ENCODE measurements at regions not wholly inside any gene's neighbourhood (a gene's known extent, or its start where the extent isn't known, plus 50 kb on each side); places are given as distances from the start of the nearest gene placed in this dataset.
"Not testable (repeated sequence)": the region's sequence is repeated elsewhere in the genome, so short reads cannot be mapped to it uniquely, and the experiment has no call there.

DNA sequence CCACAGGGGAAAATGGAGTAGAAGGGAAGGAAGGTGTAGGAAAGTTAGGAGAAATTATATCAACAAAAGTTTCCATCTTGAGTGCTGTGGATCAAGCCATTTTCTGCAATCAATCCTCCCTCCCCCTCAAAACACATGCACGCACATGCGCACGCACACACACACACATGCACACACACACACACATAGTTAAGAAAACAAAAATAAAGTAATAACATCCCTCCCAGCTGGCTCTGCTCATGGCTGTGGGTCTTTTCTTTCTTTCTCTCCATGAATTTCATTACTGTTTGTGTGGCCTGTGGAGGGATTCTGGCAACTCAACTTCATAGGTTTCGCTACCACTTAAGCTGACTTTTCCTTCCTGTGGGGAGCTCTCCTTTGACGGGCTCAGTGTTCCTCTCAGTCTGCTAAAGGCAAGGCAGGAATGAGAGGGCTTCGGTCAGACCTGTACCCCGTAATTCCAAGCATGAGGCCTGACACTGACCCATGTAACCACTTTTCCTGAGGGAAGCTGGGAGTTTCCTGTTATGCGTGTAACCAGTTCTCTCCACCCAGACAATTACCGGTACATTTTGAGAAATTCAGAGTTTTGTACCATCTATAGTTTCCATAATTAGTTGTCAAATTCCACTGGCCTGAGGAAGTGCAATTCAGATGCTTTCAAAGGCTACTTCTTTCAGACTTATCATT lies 79.8 kb downstream of the ZNF92 start:
- no peak for DNase-seq (ENCODE audit: low read depth in 3 of 3)

DNA sequence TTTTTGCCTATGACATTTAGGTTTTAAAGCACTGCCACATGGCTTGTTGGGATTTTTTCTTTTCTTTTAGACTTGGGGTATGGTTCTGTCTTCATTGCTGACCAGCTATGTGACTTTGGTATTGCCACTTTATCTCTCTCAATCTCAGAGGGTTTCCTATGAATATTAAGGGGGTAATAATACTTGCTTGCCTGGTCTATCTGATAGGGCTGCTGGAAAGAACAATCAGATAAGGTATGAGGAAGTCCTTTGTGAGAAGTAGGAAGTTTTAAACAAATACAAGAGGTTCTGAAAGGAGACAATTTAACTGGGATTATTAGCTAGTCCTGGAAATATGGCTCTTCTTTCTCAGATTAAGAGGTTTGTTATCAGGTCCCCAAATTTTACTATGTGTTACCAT lies 80.8 kb downstream of the ZNF92 start:
- no peak for DNase-seq (ENCODE audit: low read depth in 3 of 3)

DNA sequence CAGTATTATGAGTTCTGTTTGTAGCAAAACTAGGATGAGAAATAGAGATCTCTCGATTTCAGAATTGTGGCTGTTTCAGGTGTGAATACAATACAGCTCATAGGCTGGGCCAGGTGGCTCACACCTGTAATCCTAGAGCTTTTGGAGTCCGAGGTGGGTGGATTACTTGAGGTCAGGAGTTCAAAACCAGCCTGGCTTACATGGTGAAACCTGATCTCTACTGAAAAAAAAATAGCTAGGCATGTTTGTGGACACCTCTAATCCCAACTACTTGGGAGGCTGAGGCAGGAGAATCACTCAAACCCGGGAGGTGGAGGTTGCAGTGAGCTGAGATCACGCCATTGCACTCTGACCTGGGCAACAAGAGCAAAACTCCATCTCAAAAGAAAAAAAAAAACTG lies 81.4 kb downstream of the ZNF92 start:
- not testable (repeated sequence) for DNase-seq (ENCODE audit: low read depth in 3 of 3)

DNA sequence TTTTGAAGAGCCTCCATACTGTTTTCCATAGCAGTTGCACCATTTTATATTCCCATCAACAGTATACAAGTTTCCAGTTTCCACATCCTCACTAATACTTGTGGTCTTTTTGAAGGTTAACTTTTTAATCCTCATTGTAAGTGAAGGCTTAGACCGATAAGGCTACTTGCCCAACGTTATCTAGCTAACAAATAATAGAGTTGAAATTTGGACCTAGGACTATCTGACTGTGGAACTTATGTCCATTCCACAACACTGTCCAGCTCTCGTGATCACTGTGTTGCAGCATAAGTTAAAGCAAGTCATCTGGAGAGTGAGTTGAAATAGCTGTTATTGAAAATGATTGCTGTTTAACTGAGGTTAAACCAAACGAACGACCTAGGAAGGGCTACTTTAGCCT lies 84.0 kb downstream of the ZNF92 start:
- DNase-seq (ENCODE audit: low read depth in 3 of 3) = no peak

DNA sequence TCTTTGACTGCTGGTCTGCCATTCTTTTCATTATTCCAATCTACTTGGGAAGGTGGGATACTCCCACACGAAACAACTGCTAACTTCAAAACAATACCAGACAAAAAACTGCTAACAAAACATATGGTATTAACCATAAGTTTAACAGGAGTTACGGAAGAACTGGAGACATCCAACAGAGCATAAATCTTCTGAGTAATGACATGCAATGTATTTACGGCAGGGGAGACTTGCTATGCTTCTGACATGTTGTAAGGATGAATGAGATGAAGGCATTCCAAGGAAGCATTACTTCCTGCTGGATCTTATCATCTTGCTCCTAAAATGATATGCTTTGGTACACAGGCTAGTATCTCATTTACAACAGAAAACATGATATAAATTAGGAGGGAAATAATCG lies 85.8 kb downstream of the ZNF92 start:
- DNase-seq (ENCODE audit: low read depth in 3 of 3) = no peak

DNA sequence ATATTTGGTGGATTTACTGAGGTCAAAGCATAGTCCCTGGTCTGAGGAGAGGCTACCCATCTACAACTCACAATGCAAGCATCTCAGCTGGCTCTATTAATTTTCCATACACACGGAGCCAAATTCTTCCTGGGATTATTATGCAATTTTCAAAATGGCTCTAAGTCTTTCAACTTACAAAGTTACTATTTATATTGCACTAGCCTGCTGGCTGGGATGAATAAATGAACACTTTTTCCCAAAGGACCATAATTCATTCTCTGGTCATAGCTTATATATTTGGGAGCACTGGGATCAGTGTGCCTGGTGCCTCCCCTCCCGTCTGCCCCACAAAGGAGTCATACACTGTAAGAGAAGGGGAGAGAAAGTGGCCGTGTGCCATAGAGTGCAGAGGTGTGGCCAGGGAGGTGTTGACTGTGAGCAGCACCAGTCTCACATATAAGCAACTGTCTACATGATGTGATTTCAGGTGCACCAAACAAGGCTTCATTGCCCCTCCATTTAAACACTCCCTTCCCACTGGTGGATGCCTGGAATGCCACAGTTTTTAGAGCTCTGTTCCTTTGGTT lies 88.6 kb downstream of the ZNF92 start:
- no peak for DNase-seq (ENCODE audit: low read depth in 3 of 3)

DNA sequence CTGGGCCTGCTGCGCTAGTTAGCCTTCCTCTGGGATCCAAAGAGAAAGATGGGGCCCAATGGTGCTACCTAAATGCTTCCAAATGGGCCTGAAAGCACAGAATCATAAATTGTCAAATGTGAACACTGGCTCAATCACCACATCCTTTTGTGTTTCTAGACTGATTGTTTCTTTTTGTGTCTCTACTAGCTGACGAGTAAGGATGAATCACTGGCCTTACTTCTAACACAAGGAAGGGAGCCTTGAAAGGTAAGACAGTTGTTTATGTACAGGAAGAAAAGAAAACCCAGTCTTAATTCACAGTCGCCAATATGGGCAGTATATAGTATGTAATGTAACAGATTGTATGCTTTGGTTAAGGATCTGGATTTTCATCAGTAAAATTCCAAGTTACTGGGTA lies 89.5 kb downstream of the ZNF92 start:
- no peak for DNase-seq (ENCODE audit: low read depth in 3 of 3)

DNA sequence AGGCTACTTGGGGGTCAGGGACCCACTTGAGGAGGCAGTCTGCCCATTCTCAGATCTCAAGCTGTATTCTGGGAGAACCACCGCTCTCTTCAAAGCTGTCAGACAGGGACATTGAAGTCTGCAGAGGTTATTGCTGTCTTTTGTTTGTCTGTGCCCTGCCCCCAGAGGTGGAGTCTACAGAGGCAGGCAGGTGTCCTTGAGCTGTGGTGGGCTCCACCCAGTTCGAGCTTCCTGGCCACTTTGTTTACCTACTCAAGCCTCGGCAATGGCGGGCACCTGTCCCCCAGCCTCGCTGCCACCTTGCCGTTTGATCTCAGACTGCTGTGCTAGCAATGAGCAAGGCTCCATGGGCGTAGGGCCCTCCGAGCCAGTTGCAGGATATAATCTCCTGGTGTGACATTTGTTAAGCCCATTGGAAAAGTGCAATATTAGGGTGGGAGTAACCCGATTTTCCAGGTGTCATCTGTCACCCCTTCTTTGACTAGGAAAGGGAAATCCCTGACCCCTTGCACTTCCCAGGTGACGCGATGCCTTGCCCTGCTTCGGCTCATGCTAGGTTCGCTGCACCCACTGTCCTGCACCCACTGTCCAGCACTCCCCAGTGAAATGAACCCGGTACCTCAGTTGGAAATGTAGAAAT lies 96.4 kb downstream of the ZNF92 start:
- not testable (repeated sequence) for DNase-seq (ENCODE audit: low read depth in 3 of 3)

DNA sequence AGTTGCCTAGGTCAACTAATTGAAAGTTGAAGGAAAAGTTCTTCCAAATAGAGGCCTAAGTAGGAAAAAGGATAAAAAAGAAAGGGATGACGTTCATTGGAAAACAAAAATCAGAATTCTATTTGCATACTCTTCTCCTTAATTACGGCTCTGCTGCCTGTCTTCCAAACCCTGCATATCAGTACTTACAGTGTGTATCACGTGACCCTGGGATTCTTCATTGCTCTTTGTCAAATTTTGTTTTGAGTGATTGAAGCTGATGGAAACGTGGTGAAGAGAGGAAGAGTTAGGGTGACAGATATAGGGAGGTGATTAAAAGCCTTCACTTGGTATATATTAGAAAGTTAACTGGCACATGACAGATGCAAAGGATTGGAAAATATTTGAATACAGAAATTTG lies 97.9 kb downstream of the ZNF92 start:
- DNase-seq (ENCODE audit: low read depth in 3 of 3) = no peak

DNA sequence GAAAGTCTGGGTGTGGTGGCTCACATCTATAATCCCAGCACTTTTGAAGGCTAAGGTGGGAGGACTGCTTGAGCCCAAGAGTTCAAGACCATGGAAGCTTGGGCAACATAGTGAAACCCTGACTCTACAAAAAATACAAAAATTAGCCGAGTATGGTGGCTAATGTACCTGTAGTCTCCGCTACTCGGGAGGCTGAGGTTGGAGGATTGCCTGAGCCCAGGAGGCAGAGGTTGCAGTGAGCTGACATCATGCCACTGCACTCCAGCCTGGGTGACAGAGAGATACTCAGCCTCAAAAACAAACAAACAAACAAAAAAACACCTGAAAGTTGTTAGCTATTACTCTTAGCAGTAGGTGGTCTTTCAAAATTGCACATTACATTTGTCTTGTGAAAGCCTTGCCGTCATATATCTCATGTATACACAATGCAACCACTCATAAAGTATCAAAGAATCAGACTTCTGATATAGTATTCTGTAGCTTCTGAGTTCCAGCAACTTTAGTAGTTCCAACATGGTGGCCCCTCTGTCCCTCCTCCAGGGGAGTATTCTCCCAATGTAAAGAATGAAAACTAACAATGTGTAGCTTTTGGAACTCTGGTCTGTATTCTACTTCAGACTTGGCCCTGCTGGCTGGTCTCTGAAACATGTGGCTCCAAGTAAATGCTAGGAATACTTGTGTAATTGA lies 101.5 kb downstream of the ZNF92 start:
- DNase-seq (ENCODE audit: low read depth in 3 of 3) = no peak

DNA sequence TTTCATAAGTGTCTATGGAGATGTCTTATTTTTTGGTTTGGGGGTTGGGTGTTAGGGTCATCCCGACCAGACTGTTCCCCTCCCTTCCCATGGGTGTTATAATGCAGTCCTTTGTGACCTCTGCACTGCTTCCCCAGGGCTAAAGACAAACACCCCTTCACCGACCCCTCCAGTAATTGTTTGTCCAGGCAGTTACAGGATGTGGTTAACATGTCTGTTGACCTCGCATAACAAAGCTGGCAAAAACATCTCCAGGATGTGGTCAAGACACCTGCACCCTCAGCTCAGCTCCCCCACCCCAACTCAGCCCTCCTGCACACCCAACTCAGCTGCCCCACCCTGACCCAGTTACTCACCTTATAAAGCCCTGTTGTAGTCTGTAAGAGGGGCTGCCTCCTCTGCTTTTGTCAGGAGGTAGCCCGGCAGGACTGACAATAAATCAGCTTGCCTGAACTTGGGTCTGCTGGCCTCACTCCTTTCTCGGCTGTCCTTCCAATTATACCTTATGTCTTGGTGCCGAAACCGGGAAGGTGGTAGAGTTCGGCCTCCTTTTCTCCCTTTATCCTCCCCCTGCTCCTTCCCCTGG lies 102.2 kb downstream of the ZNF92 start:
- no peak for DNase-seq (ENCODE audit: low read depth in 3 of 3)

DNA sequence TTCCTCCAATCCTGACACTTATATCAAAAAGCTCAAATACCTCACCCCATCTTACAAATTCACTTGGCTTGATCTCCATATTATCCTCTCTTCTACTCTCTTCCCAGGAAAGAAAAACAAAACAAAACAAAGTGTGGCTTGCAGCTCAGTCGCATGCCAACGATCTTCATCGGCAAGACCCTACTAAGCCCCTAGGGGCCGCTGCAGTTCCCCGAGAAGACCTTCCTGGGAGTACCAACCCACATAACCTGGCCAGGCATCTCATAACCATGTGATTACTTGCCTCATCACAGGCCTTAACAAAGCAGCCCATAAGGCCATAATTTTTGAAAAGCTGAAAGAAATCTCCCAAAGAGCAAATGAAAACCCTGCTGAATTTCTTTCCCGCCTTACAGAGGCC lies 103.7 kb downstream of the ZNF92 start:
- no peak for DNase-seq (ENCODE audit: low read depth in 3 of 3)

DNA sequence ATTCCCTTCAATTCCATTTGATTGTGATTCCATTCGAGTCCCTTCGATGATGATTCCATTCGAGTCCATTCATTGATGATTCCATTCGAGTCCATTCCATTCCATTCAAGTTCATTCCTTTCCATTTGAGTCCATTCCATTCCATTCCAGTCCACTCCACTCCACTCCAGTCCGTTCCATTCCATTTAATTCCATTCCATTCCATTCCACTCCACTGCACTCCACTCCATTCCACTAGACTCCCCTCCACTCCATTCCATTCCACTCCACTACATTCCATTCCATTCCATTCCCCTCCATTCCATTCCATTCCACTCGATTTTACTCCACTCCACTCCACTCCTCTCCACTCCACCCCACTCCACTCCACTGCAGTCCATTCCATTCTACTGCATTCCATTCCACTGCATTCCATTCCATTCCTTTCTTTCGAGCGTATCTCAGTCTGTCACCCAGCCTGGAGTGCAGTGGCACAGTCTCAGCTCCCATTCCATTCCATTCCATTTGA lies 115.7 kb downstream of the ZNF92 start:
- no peak for DNase-seq (ENCODE audit: low read depth in 3 of 3)

DNA sequence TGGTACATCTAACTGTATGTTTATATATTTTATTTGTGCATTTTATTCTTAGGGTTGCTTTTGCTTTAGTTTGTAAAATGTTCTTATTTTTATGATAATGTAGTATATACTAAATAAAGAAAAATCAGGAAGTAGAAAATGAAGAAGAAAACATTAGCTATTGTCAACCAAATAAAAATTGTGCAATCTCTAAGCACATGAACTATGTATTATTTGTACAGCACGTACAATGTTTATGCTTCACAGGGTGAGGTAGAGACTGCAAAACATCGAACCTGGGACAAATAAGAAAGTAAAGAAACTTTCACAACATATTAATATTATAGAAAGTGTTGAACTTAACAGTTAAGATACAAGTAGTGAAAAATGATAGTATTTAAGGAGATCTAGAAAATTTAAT lies 123.0 kb downstream of the ZNF92 start:
- DNase-seq (ENCODE audit: low read depth in 3 of 3) = not testable (repeated sequence)

DNA sequence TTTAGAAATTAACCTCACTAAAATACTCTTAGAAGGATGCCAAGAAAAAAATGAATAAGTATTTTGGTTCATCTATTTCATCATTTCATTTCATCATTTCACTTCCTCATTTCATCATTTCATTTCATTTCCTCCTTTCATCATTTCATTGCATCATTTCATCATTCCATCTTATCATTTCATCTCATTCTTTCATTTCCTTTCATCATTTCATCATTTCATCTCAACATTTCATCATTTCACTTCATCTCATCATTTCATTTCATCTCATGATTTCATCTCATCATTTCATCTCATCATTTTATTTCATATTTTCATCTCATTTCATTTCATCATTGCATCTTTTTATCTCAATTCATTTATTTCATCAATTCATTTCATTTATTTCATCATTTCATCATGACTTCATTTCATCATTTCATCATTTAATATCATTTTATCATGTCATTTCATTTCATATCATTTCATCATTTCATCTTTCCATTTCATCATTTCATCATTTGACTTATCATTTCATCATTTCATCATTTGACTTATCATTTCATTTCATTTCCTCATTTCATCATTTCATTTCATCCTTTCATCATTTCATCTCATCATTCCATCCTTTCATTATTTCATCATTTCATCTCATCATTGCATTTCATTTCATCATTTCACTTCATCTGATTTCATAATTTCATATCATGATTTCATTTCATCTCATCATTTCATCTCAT lies 129.9 kb downstream of the ZNF92 start:
- DNase-seq (ENCODE audit: low read depth in 3 of 3) = no peak

DNA sequence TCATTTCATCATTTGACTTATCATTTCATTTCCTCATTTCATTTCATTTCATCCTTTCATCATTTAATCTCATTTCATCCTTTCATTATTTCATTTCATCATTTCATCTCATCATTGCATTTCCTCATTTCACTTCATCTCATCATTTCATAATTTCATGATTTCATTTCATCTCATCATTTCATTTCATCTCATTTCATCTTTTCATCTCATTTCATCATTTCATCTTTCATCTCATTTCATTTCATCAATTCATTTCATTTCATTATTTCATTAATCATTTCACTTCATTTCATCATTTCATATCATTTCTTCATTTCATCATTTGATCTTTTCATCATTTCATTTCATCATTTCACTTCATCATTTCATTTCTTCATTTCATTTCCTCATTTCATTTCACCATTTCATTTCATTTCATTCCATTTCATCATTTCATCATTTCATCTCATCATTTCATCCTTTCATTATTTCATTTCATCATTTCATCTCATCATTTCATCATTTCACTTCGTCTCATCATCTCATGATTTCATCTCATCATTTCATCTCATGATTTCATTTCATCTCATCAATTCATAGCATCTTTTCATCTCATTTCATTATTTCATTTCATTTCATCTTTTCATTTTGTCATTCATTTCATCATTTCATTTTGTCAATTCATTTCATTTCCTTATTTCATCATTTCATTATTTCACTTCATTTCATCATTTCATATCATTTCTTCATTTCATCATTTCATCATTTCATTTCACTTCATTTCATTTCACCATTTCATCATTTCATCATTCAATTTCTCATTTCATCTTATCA lies 131.1 kb downstream of the ZNF92 start:
- DNase-seq (ENCODE audit: low read depth in 3 of 3) = not testable (repeated sequence)

DNA sequence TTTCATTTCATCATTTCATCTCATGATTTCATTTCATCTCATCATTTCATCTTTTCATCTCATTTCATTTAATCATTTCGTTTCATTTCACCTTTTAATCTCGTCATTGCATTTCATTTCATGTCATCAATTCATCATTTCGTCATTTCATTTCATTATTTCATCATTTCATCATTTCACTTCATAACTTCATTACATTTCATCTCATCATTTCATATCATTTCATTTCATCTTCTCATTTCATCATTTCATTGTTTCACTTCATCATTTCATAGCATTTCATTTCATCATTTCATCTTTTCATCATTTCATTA lies 131.6 kb downstream of the ZNF92 start:
- DNase-seq (ENCODE audit: low read depth in 3 of 3) = not testable (repeated sequence)

DNA sequence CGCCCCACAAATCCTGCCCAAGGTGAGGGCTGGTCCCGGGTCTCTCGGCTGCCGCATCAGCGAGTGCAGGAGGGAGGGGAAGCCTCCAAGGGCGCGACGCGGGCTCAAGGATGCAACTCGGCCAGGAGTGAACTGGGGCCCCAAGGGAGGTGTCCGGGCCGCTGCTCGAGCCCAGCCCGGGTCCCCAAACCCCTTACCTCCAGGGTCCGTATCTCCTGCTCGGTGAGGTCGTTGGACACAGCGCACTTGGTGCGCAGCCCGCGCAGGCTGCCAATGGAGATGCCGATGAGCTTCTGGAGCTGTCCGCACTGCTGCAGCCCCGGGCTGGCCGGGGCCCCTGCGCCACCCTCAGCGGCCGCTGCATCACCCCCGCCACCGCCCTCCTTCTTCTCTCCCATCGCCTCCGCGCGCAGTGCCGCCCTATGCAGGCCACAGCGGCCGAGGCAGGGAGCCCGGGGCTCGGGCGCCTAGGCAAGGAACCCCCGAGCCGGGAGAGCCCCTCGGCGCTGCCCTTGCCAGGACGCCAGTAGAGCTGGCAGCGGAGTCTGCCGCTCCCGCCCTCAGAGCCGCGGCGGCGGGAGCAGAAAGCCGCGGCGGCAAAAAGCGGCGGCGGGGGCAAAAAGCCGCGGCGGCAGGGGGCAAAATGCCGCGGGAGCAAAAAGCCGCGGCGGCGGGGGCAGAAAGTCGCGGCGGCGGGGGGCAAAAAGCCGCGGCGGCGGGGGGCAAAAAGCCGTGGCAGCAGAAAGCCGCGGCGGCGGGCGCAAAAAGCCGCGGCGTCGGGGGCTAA lies 135.1 kb downstream of the ZNF92 start:
- not testable (repeated sequence) for DNase-seq (ENCODE audit: low read depth in 3 of 3)

DNA sequence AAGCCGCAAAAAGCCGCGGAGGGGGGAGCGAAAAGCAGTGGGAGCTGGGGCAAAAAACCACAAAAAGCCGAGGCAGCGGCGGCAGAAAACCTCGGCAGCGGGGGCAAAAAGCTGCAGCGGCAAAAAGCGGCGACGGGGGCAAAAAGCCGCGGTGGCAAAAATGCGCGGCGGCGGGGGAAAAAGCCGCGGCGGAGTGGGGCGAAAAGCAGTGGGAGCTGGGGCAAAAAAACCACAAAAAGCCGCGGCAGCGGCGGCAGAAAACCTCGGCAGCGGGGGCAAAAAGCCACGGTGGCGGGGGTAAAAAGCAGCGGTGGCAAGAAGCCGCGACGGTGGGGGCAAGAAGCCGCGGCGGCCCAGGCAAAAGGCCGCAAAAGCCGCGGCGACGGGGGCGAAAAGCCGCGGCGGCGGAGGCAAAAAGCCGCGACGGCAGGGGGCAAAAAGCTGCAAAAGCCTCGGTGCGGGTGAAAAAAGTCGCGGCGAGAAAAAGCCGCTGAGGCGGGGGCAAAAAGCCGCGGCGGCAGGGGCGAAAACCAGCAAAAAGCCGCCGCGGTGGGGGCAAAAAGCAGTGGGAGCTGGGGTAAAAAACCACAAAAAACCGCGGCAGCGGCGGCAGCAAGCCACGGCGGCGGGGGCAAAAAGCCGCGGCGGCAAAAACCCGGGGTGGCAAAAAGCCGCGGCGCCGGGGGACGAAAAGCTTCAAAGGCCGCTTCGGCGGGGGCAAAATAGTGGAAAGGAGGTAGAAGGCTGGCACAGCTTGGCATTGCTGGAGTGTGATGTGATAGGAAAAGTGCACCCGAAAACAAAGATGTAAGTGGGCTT lies 135.9 kb downstream of the ZNF92 start:
- no peak for DNase-seq (ENCODE audit: low read depth in 3 of 3)

Data from stimulated activated CD4-positive, alpha-beta T cell treated with anti-CD3 and anti-CD28 coated beads, TNF-alpha, amount 100 ng/mL, for 48 hours (primary cell).